ENCODE measurements at regions not wholly inside any gene's neighbourhood (a gene's known extent, or its start where the extent isn't known, plus 50 kb on each side); places are given as distances from the start of the nearest gene placed in this dataset.

DNA sequence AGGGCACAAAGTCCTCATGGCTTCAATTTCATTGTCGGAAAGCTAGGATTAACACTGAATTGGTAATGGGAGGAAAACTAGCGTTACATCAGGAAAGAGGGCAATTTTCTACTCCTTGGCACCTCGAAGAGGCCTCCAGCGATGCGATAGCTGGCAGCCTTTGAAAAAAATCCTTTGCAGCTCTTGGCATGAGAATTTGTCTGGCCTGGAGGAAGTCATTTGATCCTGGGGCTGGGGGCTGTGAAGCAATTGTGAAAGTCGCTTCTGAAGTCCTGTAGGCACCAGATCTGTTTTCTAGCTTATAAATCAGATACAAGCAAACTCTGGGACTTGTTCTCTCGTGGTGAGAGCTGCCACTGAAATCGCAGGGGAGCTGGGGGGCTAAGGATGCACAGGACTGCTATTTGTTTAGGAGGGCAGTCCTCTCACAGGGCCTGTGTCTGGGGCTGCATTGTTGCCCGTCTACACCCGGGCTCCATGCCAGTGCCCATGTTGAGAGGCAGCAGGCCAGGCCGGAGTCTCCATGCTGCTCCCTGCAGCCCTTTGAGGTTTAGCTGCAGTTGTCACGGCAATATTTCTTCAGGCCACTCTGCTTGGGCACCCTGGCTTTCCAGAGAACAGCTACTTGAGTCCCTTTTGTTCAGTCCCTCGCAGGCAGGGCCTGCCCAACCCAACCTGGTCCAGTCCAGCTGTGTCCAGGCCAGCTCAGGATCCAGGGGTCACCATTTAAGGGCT is 206.8 kb upstream of the LYZL1 start:
- no peak overlapping the region for H3K27ac ChIP-seq (ENCODE audit: low read depth in 1 of 2, low read length in 2 of 2)
- H3K4me3 ChIP-seq (ENCODE audit: low read depth in 1 of 3, low read length in 3 of 3) = no peak overlapping the region
- no peak for TF ChIP-seq EGR1 (IDR thresholded peaks at IDR 0.05; ENCODE audit: low read depth in 2 of 2)
- no peak for TF ChIP-seq NR2F2 (IDR thresholded peaks at IDR 0.05)
- TF ChIP-seq, protein P1, sequence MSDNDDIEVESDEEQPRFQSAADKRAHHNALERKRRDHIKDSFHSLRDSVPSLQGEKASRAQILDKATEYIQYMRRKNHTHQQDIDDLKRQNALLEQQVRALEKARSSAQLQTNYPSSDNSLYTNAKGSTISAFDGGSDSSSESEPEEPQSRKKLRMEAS (IDR thresholded peaks at IDR 0.05) = no peak
- TF ChIP-seq, protein P2, sequence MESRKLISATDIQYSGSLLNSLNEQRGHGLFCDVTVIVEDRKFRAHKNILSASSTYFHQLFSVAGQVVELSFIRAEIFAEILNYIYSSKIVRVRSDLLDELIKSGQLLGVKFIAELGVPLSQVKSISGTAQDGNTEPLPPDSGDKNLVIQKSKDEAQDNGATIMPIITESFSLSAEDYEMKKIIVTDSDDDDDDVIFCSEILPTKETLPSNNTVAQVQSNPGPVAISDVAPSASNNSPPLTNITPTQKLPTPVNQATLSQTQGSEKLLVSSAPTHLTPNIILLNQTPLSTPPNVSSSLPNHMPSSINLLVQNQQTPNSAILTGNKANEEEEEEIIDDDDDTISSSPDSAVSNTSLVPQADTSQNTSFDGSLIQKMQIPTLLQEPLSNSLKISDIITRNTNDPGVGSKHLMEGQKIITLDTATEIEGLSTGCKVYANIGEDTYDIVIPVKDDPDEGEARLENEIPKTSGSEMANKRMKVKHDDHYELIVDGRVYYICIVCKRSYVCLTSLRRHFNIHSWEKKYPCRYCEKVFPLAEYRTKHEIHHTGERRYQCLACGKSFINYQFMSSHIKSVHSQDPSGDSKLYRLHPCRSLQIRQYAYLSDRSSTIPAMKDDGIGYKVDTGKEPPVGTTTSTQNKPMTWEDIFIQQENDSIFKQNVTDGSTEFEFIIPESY (IDR thresholded peaks at IDR 0.05) = no peak
- TF ChIP-seq, protein P3, sequence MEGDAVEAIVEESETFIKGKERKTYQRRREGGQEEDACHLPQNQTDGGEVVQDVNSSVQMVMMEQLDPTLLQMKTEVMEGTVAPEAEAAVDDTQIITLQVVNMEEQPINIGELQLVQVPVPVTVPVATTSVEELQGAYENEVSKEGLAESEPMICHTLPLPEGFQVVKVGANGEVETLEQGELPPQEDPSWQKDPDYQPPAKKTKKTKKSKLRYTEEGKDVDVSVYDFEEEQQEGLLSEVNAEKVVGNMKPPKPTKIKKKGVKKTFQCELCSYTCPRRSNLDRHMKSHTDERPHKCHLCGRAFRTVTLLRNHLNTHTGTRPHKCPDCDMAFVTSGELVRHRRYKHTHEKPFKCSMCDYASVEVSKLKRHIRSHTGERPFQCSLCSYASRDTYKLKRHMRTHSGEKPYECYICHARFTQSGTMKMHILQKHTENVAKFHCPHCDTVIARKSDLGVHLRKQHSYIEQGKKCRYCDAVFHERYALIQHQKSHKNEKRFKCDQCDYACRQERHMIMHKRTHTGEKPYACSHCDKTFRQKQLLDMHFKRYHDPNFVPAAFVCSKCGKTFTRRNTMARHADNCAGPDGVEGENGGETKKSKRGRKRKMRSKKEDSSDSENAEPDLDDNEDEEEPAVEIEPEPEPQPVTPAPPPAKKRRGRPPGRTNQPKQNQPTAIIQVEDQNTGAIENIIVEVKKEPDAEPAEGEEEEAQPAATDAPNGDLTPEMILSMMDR (IDR thresholded peaks at IDR 0.05; ENCODE audit: low read depth, low read length, missing input control) = no peak
- no peak for TF ChIP-seq HNF4G (IDR thresholded peaks at IDR 0.05)
- no peak for TF ChIP-seq FOXA2 (IDR thresholded peaks at IDR 0.05)
- TF ChIP-seq, protein P4, sequence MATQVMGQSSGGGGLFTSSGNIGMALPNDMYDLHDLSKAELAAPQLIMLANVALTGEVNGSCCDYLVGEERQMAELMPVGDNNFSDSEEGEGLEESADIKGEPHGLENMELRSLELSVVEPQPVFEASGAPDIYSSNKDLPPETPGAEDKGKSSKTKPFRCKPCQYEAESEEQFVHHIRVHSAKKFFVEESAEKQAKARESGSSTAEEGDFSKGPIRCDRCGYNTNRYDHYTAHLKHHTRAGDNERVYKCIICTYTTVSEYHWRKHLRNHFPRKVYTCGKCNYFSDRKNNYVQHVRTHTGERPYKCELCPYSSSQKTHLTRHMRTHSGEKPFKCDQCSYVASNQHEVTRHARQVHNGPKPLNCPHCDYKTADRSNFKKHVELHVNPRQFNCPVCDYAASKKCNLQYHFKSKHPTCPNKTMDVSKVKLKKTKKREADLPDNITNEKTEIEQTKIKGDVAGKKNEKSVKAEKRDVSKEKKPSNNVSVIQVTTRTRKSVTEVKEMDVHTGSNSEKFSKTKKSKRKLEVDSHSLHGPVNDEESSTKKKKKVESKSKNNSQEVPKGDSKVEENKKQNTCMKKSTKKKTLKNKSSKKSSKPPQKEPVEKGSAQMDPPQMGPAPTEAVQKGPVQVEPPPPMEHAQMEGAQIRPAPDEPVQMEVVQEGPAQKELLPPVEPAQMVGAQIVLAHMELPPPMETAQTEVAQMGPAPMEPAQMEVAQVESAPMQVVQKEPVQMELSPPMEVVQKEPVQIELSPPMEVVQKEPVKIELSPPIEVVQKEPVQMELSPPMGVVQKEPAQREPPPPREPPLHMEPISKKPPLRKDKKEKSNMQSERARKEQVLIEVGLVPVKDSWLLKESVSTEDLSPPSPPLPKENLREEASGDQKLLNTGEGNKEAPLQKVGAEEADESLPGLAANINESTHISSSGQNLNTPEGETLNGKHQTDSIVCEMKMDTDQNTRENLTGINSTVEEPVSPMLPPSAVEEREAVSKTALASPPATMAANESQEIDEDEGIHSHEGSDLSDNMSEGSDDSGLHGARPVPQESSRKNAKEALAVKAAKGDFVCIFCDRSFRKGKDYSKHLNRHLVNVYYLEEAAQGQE (IDR thresholded peaks at IDR 0.05) = no peak
- no peak for TF ChIP-seq RXRA (IDR thresholded peaks at IDR 0.05)
- no peak for TF ChIP-seq FOXA1 (IDR thresholded peaks at IDR 0.05)
- no peak for TF ChIP-seq JUND (IDR thresholded peaks at IDR 0.05)
- no peak for TF ChIP-seq GABPA (IDR thresholded peaks at IDR 0.05 in 1 of 2, conservative IDR thresholded peaks at IDR 0.05 in 1 of 2)
- no peaks in the 10 kb centered on the region for H3K27me3 ChIP-seq (ENCODE audit: control insufficient read depth in 4 of 4, insufficient read depth in 4 of 4, low read length in 3 of 4)
- no peaks in the 10 kb centered on the region for H3K36me3 ChIP-seq (ENCODE audit: control insufficient read depth in 4 of 4, insufficient read depth in 3 of 4, low read depth in 1 of 4, low read length in 3 of 4)
- no peaks in the 10 kb centered on the region for H3K9me3 ChIP-seq (ENCODE audit: control insufficient read depth in 4 of 4, low read length in 3 of 4)
- H3K4me1 ChIP-seq (ENCODE audit: control insufficient read depth in 4 of 4, insufficient read depth in 4 of 4, low read length in 3 of 4) = no peaks in the 10 kb centered on the region
- DNase-seq (ENCODE audit: low spot score) = no peak
- 92% methylated on average over 13 of the region's 13 CpGs for WGBS
- no peak overlapping the region for H3K9ac ChIP-seq (ENCODE audit: low read depth in 1 of 2, low read length in 2 of 2)

DNA sequence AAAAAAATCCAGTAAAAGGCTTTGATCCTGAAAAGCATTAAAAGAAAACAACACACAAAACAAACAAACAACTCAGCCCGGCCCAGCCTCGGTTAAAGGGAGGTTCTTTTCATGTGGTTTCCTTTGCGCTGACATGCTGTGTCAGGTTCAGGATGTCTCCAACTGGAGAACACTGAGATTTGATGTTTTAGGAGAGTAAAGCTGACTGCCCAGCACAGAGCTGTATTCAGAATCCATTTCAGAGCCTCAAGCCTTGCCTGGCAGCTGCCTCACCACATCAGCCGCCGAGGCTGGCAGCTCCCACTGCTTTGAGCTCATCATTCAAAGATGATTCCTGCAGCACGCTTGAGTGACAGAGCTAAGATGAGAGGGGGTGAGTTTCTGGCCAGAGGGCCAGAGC is 205.8 kb upstream of the LYZL1 start:
- no peak for DNase-seq (ENCODE audit: low spot score)
- H3K4me1 ChIP-seq (ENCODE audit: control insufficient read depth in 4 of 4, insufficient read depth in 4 of 4, low read length in 3 of 4) = no peaks in the 10 kb centered on the region

More for the DNA sequence above, 205.8 kb upstream of the LYZL1 start:
- WGBS = 93% methylated on average over 6 of the region's 6 CpGs
- H3K36me3 ChIP-seq (ENCODE audit: control insufficient read depth in 4 of 4, insufficient read depth in 3 of 4, low read depth in 1 of 4, low read length in 3 of 4) = no peaks in the 10 kb centered on the region
- H3K9ac ChIP-seq (ENCODE audit: low read depth in 1 of 2, low read length in 2 of 2) = no peak overlapping the region
- TF ChIP-seq, protein P4 (IDR thresholded peaks at IDR 0.05) = no peak
- TF ChIP-seq YY1 (IDR thresholded peaks at IDR 0.05) (no peak), TAF1 (conservative IDR thresholded peaks at IDR 0.05) (no peak), RXRA (IDR thresholded peaks at IDR 0.05) (no peak)
- TF ChIP-seq, protein P5, sequence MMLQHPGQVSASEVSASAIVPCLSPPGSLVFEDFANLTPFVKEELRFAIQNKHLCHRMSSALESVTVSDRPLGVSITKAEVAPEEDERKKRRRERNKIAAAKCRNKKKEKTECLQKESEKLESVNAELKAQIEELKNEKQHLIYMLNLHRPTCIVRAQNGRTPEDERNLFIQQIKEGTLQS (IDR thresholded peaks at IDR 0.05) = no peak
- TF ChIP-seq, protein P2 (IDR thresholded peaks at IDR 0.05) = no peak
- TF ChIP-seq, protein P1 (IDR thresholded peaks at IDR 0.05) = no peak
- no peaks in the 10 kb centered on the region for H3K27me3 ChIP-seq (ENCODE audit: control insufficient read depth in 4 of 4, insufficient read depth in 4 of 4, low read length in 3 of 4)
- no peak overlapping the region for H3K27ac ChIP-seq (ENCODE audit: low read depth in 1 of 2, low read length in 2 of 2)
- H3K4me3 ChIP-seq (ENCODE audit: low read depth in 1 of 3, low read length in 3 of 3) = no peak overlapping the region
- no peaks in the 10 kb centered on the region for H3K9me3 ChIP-seq (ENCODE audit: control insufficient read depth in 4 of 4, low read length in 3 of 4)
